Stimulated activated naive CD8-positive, alpha-beta T cell treated with anti-CD3 and anti-CD28 coated beads, Interleukin-15, Interleukin-2, amounts not matched to agents 100 ng/mL and 50 ng/mL, for 24 hours (primary cell): ENCODE measurements at regions not wholly inside any gene's neighbourhood (a gene's known extent, or its start where the extent isn't known, plus 50 kb on each side); places are given as distances from the start of the nearest gene placed in this dataset.

Source experiments
- H3K27ac Mint-ChIP-seq: one replicate; pipeline ENCODE4 v1.8.0; 2021; ENCODE audit warnings: mild to moderate bottlenecking, mixed read lengths
- H3K27me3 Mint-ChIP-seq: one replicate; pipeline ENCODE4 v1.8.0; 2021; ENCODE audit warnings: mixed read lengths
- H3K36me3 Mint-ChIP-seq: one replicate; pipeline ENCODE4 v1.8.0; 2021; ENCODE audit warnings: low read depth, mixed read lengths
- H3K4me1 Mint-ChIP-seq: one replicate; pipeline ENCODE4 v1.8.0; 2021; ENCODE audit warnings: low read depth, mixed read lengths
- H3K4me3 Mint-ChIP-seq: one replicate; pipeline ENCODE4 v1.8.0; 2021; ENCODE audit warnings: mild to moderate bottlenecking, mixed read lengths
- H3K9me3 Mint-ChIP-seq: one replicate; pipeline ENCODE4 v1.8.0; 2021; ENCODE audit warnings: mixed read lengths

GRCh38 chr18:24662412-24662821 is 202.0 kb downstream of the HRH4 start:
- Mint-ChIP-seq H3K36me3 (no peaks in the 10 kb centered on the region), H3K4me3 (no peak overlapping the region), H3K27me3 (peaks cover 12% of the 10 kb centered on the region), H3K27ac (no peak overlapping the region), H3K4me1 (peaks cover 18% of the 10 kb centered on the region), H3K9me3 (no peaks in the 10 kb centered on the region)

DNA sequence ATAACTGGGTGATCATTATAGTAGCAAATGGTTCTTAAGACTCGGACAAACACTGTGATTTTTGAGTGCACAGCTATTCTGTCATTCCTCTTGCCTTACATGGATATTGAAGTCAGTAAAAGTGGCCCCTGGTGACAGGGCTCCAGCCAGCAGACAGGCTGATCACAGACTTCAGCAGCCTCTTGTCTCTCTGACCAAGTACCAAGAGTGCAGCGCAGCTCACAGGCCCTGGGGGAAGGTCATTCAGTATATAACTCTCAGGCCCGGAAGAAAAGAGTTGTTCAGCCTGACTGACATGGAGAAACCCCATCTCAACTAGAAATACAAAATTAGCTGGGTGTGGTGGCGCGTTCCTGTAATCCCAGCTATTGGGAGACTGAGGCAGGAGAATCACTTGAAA is 202.6 kb downstream of the HRH4 start:
- Mint-ChIP-seq H3K4me1 (peaks cover 18% of the 10 kb centered on the region), H3K36me3 (no peaks in the 10 kb centered on the region), H3K9me3 (no peaks in the 10 kb centered on the region), H3K27ac (no peak overlapping the region), H3K4me3 (no peak overlapping the region), H3K27me3 (peaks cover 12% of the 10 kb centered on the region)

DNA sequence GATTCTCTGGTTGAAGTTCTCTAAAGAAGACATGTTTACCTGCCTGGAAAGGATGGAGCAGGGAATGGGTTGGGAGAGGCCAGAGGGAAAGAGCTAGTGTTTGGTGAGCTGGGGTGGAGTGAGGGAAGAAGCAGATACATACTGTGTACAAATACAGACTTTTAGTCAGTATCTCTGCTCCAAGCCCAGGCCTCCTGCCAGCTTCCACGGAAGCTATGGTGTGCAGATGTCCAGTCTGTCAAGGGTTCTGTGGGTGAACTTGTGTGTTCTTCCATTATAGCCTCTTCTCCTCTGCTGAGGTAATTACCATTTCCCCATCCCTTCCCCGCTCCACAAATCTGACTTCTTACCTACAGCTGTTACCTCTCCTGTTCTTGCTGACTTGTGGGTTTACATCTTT is 208.6 kb downstream of the HRH4 start:
- Mint-ChIP-seq H3K4me3 (no peak overlapping the region), H3K36me3 (no peaks in the 10 kb centered on the region), H3K27ac (no peak overlapping the region), H3K4me1 (peaks cover 4% of the 10 kb centered on the region), H3K9me3 (no peaks in the 10 kb centered on the region), H3K27me3 (peaks cover 7% of the 10 kb centered on the region)

GRCh38 chr18:24669502-24669901 is 209.1 kb downstream of the HRH4 start:
- Mint-ChIP-seq H3K27ac (no peak overlapping the region), H3K27me3 (peaks cover 4% of the 10 kb centered on the region), H3K9me3 (no peaks in the 10 kb centered on the region), H3K36me3 (no peaks in the 10 kb centered on the region), H3K4me3 (no peak overlapping the region), H3K4me1 (peaks cover 4% of the 10 kb centered on the region)

- Mint-ChIP-seq H3K4me3 (no peak overlapping the region), H3K4me1 (peaks cover 4% of the 10 kb centered on the region), H3K27me3 (peaks cover 4% of the 10 kb centered on the region), H3K36me3 (no peaks in the 10 kb centered on the region), H3K9me3 (no peaks in the 10 kb centered on the region), H3K27ac (no peak overlapping the region)
Measured at GRCh38 chr18:24672165-24672941, 211.9 kb downstream of the HRH4 start.

DNA sequence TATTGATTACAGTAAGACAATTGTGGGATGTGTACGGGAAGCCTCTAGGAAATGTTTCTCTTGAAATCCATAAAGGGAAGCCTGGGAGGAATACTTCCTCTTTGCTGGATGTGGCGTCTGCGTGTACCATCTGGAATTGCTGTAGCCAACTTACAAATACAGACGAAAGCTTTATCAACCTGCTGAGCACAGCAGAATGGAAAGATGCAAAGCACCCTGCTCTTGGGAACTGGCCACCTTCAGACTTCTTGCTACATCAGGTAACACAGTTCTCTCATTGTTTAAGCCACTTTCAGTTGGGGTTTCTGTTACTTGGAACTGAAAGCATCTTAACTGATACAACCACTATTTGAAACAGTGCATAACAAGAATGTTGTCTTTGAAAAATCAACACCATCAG is 213.8 kb downstream of the HRH4 start:
- H3K27ac Mint-ChIP-seq: no peak overlapping the region
- peaks cover 9% of the 10 kb centered on the region for H3K27me3 Mint-ChIP-seq
- no peaks in the 10 kb centered on the region for H3K36me3 Mint-ChIP-seq

GRCh38 chr18:24674605-24675004 is 214.2 kb downstream of the HRH4 start:
- Mint-ChIP-seq H3K4me3 (no peak overlapping the region), H3K27ac (no peak overlapping the region), H3K4me1 (peaks cover 4% of the 10 kb centered on the region), H3K9me3 (no peaks in the 10 kb centered on the region), H3K36me3 (no peaks in the 10 kb centered on the region), H3K27me3 (peaks cover 11% of the 10 kb centered on the region)

More for the DNA sequence above, 213.8 kb downstream of the HRH4 start:
- H3K4me3 Mint-ChIP-seq: no peak overlapping the region
- H3K4me1 Mint-ChIP-seq: peaks cover 4% of the 10 kb centered on the region
- H3K9me3 Mint-ChIP-seq: no peaks in the 10 kb centered on the region

DNA sequence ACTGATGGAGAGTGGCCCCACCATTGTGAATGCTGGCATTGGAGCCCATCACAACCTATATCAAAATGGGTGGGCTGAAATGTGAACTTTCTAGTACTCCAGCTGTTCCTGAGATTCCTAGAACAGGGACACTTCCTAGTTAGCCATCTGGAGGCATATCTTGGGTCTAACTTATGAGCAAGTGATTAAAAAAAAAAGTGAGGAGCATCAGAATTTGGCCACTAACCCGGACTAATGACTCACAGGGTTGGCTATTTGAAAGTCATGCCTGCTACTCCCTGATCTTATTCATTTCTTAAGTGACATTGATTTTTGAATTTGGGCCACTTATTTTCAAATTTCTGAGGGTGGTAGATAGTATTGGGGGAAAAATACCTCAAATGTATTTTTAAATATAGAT is 216.6 kb downstream of the HRH4 start:
- Mint-ChIP-seq H3K9me3 (no peaks in the 10 kb centered on the region), H3K27ac (no peak overlapping the region), H3K4me3 (no peak overlapping the region), H3K36me3 (no peaks in the 10 kb centered on the region), H3K4me1 (peaks cover 4% of the 10 kb centered on the region), H3K27me3 (peaks cover 12% of the 10 kb centered on the region)

DNA sequence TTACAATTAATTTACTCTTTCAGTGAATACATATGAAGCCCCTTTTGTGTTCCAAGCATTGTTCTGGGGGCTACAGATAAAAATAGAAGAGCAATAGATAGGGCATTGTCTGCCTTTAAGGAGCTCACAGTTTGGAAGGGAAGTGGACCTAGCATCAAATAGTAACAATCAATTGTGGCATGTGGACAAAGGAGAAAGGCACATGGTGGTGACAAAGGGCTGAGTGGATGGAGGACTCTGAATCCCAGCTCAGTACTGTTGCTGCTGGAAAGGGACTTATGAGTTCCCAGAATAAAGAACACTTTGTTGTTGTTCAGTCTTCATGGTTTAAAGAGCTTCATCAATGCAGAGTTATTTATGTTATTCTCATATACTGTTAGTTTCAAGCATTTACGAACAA is 217.7 kb downstream of the HRH4 start:
- Mint-ChIP-seq H3K27me3 (peaks cover 12% of the 10 kb centered on the region), H3K9me3 (peaks cover under 1% of the 10 kb centered on the region), H3K4me1 (peaks cover 4% of the 10 kb centered on the region), H3K36me3 (no peaks in the 10 kb centered on the region), H3K4me3 (no peak overlapping the region), H3K27ac (no peak overlapping the region)

GRCh38 chr18:24678626-24679025 is 218.2 kb downstream of the HRH4 start:
- Mint-ChIP-seq H3K9me3 (peaks cover 4% of the 10 kb centered on the region), H3K27me3 (peaks cover 12% of the 10 kb centered on the region), H3K4me3 (no peak overlapping the region), H3K4me1 (peaks cover 3% of the 10 kb centered on the region), H3K36me3 (no peaks in the 10 kb centered on the region), H3K27ac (no peak overlapping the region)

GRCh38 chr18:24679062-24679461 is 218.6 kb downstream of the HRH4 start:
- Mint-ChIP-seq H3K4me1 (no peaks in the 10 kb centered on the region), H3K27me3 (peaks cover 12% of the 10 kb centered on the region), H3K9me3 (peaks cover 7% of the 10 kb centered on the region), H3K27ac (no peak overlapping the region), H3K4me3 (no peak overlapping the region), H3K36me3 (no peaks in the 10 kb centered on the region)

DNA sequence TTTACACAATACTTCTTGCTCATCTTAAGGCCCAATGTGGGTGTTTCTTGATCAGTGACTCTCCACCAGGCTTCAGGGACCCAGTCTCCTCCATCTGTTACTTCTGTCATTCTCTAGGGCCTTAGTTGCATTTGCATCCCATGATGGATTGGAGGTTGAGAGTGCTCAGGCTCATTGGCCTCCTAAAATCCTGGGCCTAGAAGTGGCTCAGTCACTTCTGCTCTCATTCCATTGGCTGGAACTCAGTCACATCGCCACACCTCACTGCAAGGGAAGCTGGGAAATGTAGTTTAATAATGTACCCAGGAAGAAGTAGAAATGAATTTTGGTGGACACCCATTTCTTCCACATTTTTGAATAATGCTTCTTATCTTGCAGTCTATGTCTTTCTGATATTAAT is 223.5 kb downstream of the HRH4 start:
- no peaks in the 10 kb centered on the region for H3K36me3 Mint-ChIP-seq
- peaks cover 13% of the 10 kb centered on the region for H3K27me3 Mint-ChIP-seq
- no peak overlapping the region for H3K4me3 Mint-ChIP-seq
- H3K27ac Mint-ChIP-seq: no peak overlapping the region
- H3K9me3 Mint-ChIP-seq: peaks cover 11% of the 10 kb centered on the region
- no peaks in the 10 kb centered on the region for H3K4me1 Mint-ChIP-seq

DNA sequence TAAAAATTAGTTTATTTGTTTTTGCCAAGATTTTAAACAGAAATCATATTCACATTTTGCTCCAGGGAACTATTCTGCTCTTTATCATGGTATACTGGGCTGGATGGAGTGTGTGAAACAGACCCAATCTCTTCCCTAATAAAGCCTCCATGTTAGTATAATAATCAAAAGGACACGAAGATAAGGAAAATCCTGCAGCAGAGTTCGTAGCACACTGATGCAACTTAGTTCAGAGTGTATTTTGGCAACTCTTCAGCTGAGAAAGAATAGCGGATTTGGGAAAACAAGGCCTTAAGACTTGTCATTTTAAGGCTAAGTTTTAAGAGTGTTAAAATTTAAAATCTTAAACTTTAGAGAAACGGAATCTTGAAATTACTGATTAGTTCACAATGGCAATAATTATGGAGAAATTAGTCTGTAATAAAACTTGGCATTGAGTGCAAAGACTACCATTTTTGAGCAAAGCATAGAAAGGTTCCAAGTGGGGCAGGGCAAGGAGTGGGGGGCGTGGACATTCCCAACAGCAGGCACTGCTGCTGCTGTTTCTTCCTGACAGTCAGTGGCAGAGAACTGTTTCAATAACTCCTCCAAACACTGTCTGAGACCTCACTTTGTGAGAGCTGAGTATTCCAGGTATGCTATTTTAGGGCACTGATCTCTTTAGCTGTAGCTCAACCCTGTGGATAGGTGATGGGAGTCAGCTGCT is 225.0 kb downstream of the HRH4 start:
- no peak overlapping the region for H3K4me3 Mint-ChIP-seq
- H3K27ac Mint-ChIP-seq: no peak overlapping the region
- H3K4me1 Mint-ChIP-seq: no peaks in the 10 kb centered on the region
- no peaks in the 10 kb centered on the region for H3K36me3 Mint-ChIP-seq
- H3K27me3 Mint-ChIP-seq: peaks cover 6% of the 10 kb centered on the region
- peaks cover 11% of the 10 kb centered on the region for H3K9me3 Mint-ChIP-seq

DNA sequence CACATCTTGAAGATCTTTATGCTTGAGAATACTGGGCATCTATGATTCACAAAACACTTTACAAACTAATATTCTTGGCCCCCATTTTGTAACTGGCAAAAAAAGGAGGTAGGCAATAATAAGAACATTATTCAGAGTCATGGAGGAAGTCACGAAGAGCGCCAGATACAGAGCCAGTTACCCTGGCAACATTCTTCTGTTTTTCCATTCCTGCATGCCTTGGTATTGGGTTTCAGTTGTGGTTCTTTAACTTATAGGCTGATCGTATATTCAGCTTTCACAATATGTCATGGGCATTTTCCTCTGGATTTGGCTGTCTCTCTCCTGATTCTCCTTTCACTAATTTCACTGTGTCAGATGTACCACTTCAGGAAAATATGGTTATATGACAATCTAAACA is 234.7 kb downstream of the HRH4 start:
- peaks cover 21% of the 10 kb centered on the region for H3K27me3 Mint-ChIP-seq

GRCh38 chr18:24702001-24702515 is 241.6 kb downstream of the HRH4 start:
- H3K9me3 Mint-ChIP-seq: peaks cover 8% of the 10 kb centered on the region
- H3K4me1 Mint-ChIP-seq: no peaks in the 10 kb centered on the region
- H3K36me3 Mint-ChIP-seq: no peaks in the 10 kb centered on the region
- no peak overlapping the region for H3K4me3 Mint-ChIP-seq
- peaks cover 35% of the 10 kb centered on the region for H3K27me3 Mint-ChIP-seq
- H3K27ac Mint-ChIP-seq: no peak overlapping the region

More for the DNA sequence above, 234.7 kb downstream of the HRH4 start:
- no peak overlapping the region for H3K4me3 Mint-ChIP-seq
- H3K4me1 Mint-ChIP-seq: no peaks in the 10 kb centered on the region
- H3K36me3 Mint-ChIP-seq: no peaks in the 10 kb centered on the region
- H3K9me3 Mint-ChIP-seq: peaks cover 34% of the 10 kb centered on the region
- no peak overlapping the region for H3K27ac Mint-ChIP-seq
